Small intestine (tissue), 7 donors: ENCODE measurements at regions not wholly inside any gene's neighbourhood (a gene's known extent, or its start where the extent isn't known, plus 50 kb on each side); places are given as distances from the start of the nearest gene placed in this dataset.

ENCODE experiments used
- DNase-seq, 2 donors: peaks; one replicate each; pipeline versions ENCODE4 v3.0.0 to v3.0.0-alpha.2; 2013
- FAIRE-seq: peaks from 2 replicates; lab custom pipeline; 2012; peaks lifted over from hg19 to GRCh38; lab: Jason Lieb, UNC
- H3K27ac ChIP-seq, 3 donors: one replicate each; pipeline ENCODE4 v1.5.1; 2013; ENCODE audit warnings: low read length in 2 of 3, mild to moderate bottlenecking in 2 of 3, control low read depth in 1 of 3, inconsistent platforms in 1 of 3, low read depth in 1 of 3, moderate library complexity in 1 of 3
- H3K27me3 ChIP-seq, 3 donors: one replicate each; pipeline ENCODE4 v1.6.1; 2013; ENCODE audit warnings: low read length in 3 of 3, inconsistent platforms in 1 of 3; ENCODE audit not compliant: control insufficient read depth in 3 of 3, insufficient read depth in 3 of 3
- H3K36me3 ChIP-seq, 3 donors: one replicate each; pipeline ENCODE4 v1.6.1; 2013; ENCODE audit warnings: low read length in 3 of 3, inconsistent platforms in 1 of 3, low read depth in 1 of 3, mild to moderate bottlenecking in 1 of 3, moderate library complexity in 1 of 3; ENCODE audit not compliant: control insufficient read depth in 3 of 3, insufficient read depth in 2 of 3
- H3K4me1 ChIP-seq, 3 donors: one replicate each; pipeline ENCODE4 v1.6.1; 2013; ENCODE audit warnings: low read length in 2 of 3, inconsistent platforms in 1 of 3, low read depth in 1 of 3, mild to moderate bottlenecking in 1 of 3, moderate library complexity in 1 of 3; ENCODE audit not compliant: control insufficient read depth in 3 of 3, insufficient read depth in 2 of 3
- H3K4me3 ChIP-seq, 3 donors: one replicate each; pipeline ENCODE4 v1.5.1; 2013; ENCODE audit warnings: low read length in 3 of 3, control low read depth in 1 of 3, inconsistent platforms in 1 of 3, low read depth in 1 of 3, mild to moderate bottlenecking in 1 of 3, moderate library complexity in 1 of 3
- H3K9me3 ChIP-seq, 2 donors: one replicate each; pipeline ENCODE4 v1.6.1; 2013; ENCODE audit warnings: low read depth in 1 of 2, low read length in 1 of 2; ENCODE audit not compliant: control insufficient read depth in 2 of 2, insufficient read depth in 1 of 2
- WGBS, 3 donors: extraction: QIAGEN DNeasy Blood & Tissue Kit; methylation state at CpG; one replicate each; pipeline ENCODE4 v1.1.7; 2013; 5-methylcytosine and 5-hydroxymethylcytosine counted together
- donor health status: healthy with polysubstance abuse.
- donor health status: control.
- donor health status: control.
- donor health status: Bipolar disorder and iron deficiency.
- donor health status: healthy.

DNA sequence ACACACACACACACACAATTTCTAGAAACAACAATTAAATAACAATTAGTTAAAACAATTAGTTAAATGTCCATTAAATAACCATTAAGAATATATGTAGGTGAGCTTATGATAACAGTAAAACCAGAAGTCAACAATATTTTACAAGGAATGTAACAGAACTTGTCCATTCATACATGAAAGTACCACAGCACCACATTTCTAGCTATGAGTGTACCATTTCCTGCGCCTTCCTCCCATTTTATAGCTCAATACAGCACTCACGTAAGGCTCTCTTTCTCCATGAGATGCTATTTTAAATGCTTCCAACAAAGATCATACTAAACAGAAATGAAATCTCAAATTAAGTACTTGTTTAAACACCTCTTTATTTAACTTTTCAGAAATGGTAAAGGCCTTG is 367.3 kb upstream of the ZWINT start:
- Histone ChIP-seq H3K27me3 (no peaks in the 10 kb centered on the region), H3K9me3 (peaks cover 0 to 4% of the 10 kb centered on the region in 2 donors), H3K36me3 (no peaks in the 10 kb centered on the region), H3K4me3 (no peak overlapping the region), H3K27ac (no peak overlapping the region), H3K4me1 (no peaks in the 10 kb centered on the region)
- FAIRE-seq (no peak), DNase-seq (no peak)
- 72 to 81% (median 80%) methylated on average over 2 of the region's 2 CpGs for WGBS, 3 donors

GRCh38 chr10:56722912-56723311 is 361.9 kb upstream of the ZWINT start:
- FAIRE-seq (no peak), DNase-seq (no peak)
- 81 to 84% (median 81%) methylated on average over 7 of the region's 7 CpGs for WGBS, 3 donors
- Histone ChIP-seq H3K4me3 (no peak overlapping the region), H3K27ac (no peak overlapping the region), H3K36me3 (no peaks in the 10 kb centered on the region), H3K4me1 (no peaks in the 10 kb centered on the region), H3K9me3 (no peaks in the 10 kb centered on the region), H3K27me3 (no peaks in the 10 kb centered on the region)

- no peaks in the 10 kb centered on the region for H3K27me3 ChIP-seq
- no peaks in the 10 kb centered on the region for H3K36me3 ChIP-seq
- no peaks in the 10 kb centered on the region for H3K4me1 ChIP-seq
- DNase-seq (no peak), FAIRE-seq (no peak)
- WGBS, 3 donors: 43 to 67% (median 52%) methylated on average over 2 of the region's 2 CpGs
- no peak overlapping the region for H3K27ac ChIP-seq
- H3K9me3 ChIP-seq: no peaks in the 10 kb centered on the region
- H3K4me3 ChIP-seq: no peak overlapping the region
Observed at GRCh38 chr10:56715262-56715661, 354.2 kb upstream of the ZWINT start.

- H3K4me1 ChIP-seq: no peaks in the 10 kb centered on the region
- no peaks in the 10 kb centered on the region for H3K9me3 ChIP-seq
- FAIRE-seq (no peak), DNase-seq (no peak)
- no peak overlapping the region for H3K4me3 ChIP-seq
- WGBS, 3 donors: 81 to 90% (median 83%) methylated on average over 2 of the region's 2 CpGs
- H3K27me3 ChIP-seq: no peaks in the 10 kb centered on the region
- H3K36me3 ChIP-seq: no peaks in the 10 kb centered on the region
- no peak overlapping the region for H3K27ac ChIP-seq
Observed at GRCh38 chr10:56698506-56698905, 337.4 kb upstream of the ZWINT start.

GRCh38 chr10:56679578-56679977 is 318.5 kb upstream of the ZWINT start:
- FAIRE-seq: no peak
- no peak for DNase-seq
- Histone ChIP-seq H3K9me3 (peaks cover 0 to 5% of the 10 kb centered on the region in 2 donors), H3K27ac (no peak overlapping the region), H3K4me3 (no peak overlapping the region), H3K36me3 (no peaks in the 10 kb centered on the region), H3K4me1 (no peaks in the 10 kb centered on the region), H3K27me3 (no peaks in the 10 kb centered on the region)

- Histone ChIP-seq H3K27me3 (no peaks in the 10 kb centered on the region), H3K4me1 (no peaks in the 10 kb centered on the region), H3K36me3 (no peaks in the 10 kb centered on the region), H3K27ac (no peak overlapping the region), H3K4me3 (no peak overlapping the region), H3K9me3 (peaks cover 0 to 3% of the 10 kb centered on the region in 2 donors)
- FAIRE-seq: no peak
- DNase-seq: no peak
Observed at GRCh38 chr10:56662765-56663447, 301.8 kb upstream of the ZWINT start.

DNA sequence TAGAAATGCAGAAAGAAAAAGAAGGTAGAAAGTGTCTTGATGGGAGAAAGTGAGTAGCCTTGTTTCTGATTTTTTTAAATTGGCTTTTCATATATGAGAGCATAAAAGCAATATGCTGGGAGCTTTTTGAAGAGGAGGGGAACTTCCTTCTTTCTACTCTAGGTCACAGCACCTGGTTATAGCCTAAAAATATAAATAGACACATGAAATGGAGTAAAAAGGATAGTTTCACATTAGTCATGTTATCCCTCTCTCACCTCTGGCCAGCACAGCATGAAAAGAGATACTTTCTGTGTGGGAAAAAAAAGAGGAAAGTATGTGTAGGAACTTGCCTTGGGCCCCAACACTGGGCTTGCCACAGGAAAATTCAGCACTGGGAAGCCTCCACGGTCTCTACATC is 292.2 kb upstream of the ZWINT start:
- WGBS, 3 donors: 29 to 48% (median 42%) methylated on average over 1 of the region's 1 CpG
- Histone ChIP-seq H3K4me1 (no peaks in the 10 kb centered on the region), H3K27ac (no peak overlapping the region), H3K36me3 (no peaks in the 10 kb centered on the region), H3K9me3 (peaks cover 0 to 6% of the 10 kb centered on the region in 2 donors), H3K4me3 (no peak overlapping the region), H3K27me3 (no peaks in the 10 kb centered on the region)
- no peak for FAIRE-seq
- DNase-seq: no peak

DNA sequence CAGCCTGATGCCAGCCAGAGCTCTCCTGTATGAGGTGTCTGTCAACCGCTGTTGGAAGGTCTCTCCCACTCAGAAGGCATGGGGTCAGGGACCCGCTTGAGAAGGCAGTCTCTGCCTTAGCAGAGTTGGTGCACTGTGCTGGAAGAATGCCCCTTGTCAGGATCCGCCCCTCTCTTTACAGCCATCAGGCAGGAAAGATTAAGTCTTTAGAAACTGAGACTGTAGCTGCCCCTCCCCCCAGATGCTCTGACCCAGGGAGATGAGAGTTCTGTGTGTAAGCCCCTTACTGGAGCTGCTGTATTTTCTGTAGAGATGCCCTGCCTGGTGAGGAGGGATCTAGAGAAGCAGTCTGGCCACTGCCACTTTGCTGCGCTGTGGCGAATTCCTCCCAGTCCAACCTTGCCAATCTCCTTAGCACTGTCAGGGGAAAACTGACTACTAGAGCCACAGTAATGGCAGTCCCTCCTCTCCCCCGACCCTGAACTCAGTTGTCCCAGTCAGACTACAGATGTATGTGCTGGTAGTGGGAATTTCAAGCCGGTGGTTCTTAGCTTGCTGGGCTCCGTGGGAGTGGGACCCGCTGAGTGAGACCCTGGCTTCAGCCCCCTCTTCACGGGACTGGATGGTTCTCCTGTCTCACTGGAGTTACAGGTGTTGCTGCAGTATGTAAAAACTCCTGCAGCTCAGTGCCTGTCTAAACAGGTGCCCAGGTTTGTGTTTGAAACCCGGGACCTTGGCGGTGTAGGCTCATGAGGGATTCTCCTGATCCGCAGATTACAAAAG is 285.5 kb upstream of the ZWINT start:
- WGBS, 3 donors: 82 to 85% (median 84%) methylated on average over 13 of the region's 13 CpGs
- Histone ChIP-seq H3K4me1 (no peaks in the 10 kb centered on the region), H3K36me3 (no peaks in the 10 kb centered on the region), H3K27me3 (no peaks in the 10 kb centered on the region), H3K4me3 (no peak overlapping the region), H3K9me3 (peaks cover 0 to 10% of the 10 kb centered on the region in 2 donors), H3K27ac (no peak overlapping the region)
- DNase-seq (no peak), FAIRE-seq (no peak)
